Stimulated activated CD4-positive, alpha-beta T cell treated with anti-CD3 and anti-CD28 coated beads, Interleukin-2, amount 100 ng/mL, for 4 hours (primary cell): ENCODE measurements at regions not wholly inside any gene's neighbourhood (a gene's known extent, or its start where the extent isn't known, plus 50 kb on each side); places are given as distances from the start of the nearest gene placed in this dataset.

ENCODE experiments used
- DNase-seq: peaks from one replicate; pipeline ENCODE4 v3.0.0-alpha.2; 2020; ENCODE audit warnings: low read depth

- DNase-seq = no peak
Measured at GRCh38 chr7:424301-424935, 95.2 kb downstream of the PDGFA start.

- DNase-seq = no peak
Measured at GRCh38 chr7:424961-425793, 94.5 kb downstream of the PDGFA start.

- no peak for DNase-seq
Measured at GRCh38 chr7:425794-426188, 93.9 kb downstream of the PDGFA start.

GRCh38 chr7:426510-426909 lies 93.1 kb downstream of the PDGFA start:
- DNase-seq = no peak

- DNase-seq = no peak
Measured at GRCh38 chr7:427506-428103, 92.0 kb downstream of the PDGFA start.

GRCh38 chr7:428387-428786 lies 91.3 kb downstream of the PDGFA start:
- no peak for DNase-seq

GRCh38 chr7:428927-429827 lies 90.5 kb downstream of the PDGFA start:
- no peak for DNase-seq

GRCh38 chr7:429828-430180 lies 89.8 kb downstream of the PDGFA start:
- DNase-seq = no peak

GRCh38 chr7:431041-431440 lies 88.6 kb downstream of the PDGFA start:
- no peak for DNase-seq

- no peak for DNase-seq
Measured at GRCh38 chr7:431658-432111, 88.0 kb downstream of the PDGFA start.

- DNase-seq = no peak
Measured at GRCh38 chr7:432256-432655, 87.4 kb downstream of the PDGFA start.

- DNase-seq = no peak
Measured at GRCh38 chr7:432933-433332, 86.7 kb downstream of the PDGFA start.

GRCh38 chr7:433558-433957 lies 86.1 kb downstream of the PDGFA start:
- no peak for DNase-seq

GRCh38 chr7:434891-435629 lies 84.6 kb downstream of the PDGFA start:
- no peak for DNase-seq

GRCh38 chr7:435630-436366 lies 83.8 kb downstream of the PDGFA start:
- peak; percentile 12 for DNase-seq

GRCh38 chr7:436367-437128 lies 83.1 kb downstream of the PDGFA start:
- no peak for DNase-seq

GRCh38 chr7:437329-438251 lies 82.1 kb downstream of the PDGFA start:
- DNase-seq = no peak

GRCh38 chr7:438361-438760 lies 81.3 kb downstream of the PDGFA start:
- DNase-seq = no peak

GRCh38 chr7:438916-439315 lies 80.7 kb downstream of the PDGFA start:
- DNase-seq = no peak
